ENCODE measurements at regions not wholly inside any gene's neighbourhood (a gene's known extent, or its start where the extent isn't known, plus 50 kb on each side); places are given as distances from the start of the nearest gene placed in this dataset.

DNA sequence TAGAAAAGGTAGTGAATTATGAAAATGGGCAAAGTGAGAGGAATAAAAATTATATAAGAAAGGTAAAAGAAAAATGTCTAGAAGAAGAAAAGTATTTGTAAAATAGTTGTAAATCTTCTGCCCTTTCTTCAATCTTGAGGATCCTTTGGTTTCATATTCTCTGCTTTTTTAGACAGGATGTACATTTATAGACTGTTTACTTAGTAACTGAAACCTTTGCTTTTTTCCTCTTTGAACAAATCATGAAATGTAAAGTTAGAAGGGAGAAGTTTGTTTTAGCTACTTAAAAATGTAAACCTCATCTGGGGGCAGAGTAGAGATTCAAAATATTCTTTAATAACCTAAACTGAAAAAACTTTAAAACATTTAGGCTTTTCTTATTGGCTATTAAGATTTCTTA lies 150.4 kb upstream of the ITGA4 start:
- no peaks in the 10 kb centered on the region for H3K4me1 Mint-ChIP-seq (ENCODE audit: unreplicated experiment)
- H3K9me3 Mint-ChIP-seq (ENCODE audit: unreplicated experiment) = no peaks in the 10 kb centered on the region
- no peak overlapping the region for H3K4me3 Mint-ChIP-seq (ENCODE audit: unreplicated experiment)
- H3K27ac Mint-ChIP-seq (ENCODE audit: unreplicated experiment) = no peak overlapping the region
- no peak for DNase-seq (ENCODE audit: low spot score)
- H3K36me3 Mint-ChIP-seq (ENCODE audit: low read depth, unreplicated experiment) = no peaks in the 10 kb centered on the region
- TF ChIP-seq CTCF (IDR thresholded peaks at IDR 0.05; ENCODE audit: unreplicated experiment) = no peak
- H3K27me3 Mint-ChIP-seq (ENCODE audit: unreplicated experiment) = no peaks in the 10 kb centered on the region

DNA sequence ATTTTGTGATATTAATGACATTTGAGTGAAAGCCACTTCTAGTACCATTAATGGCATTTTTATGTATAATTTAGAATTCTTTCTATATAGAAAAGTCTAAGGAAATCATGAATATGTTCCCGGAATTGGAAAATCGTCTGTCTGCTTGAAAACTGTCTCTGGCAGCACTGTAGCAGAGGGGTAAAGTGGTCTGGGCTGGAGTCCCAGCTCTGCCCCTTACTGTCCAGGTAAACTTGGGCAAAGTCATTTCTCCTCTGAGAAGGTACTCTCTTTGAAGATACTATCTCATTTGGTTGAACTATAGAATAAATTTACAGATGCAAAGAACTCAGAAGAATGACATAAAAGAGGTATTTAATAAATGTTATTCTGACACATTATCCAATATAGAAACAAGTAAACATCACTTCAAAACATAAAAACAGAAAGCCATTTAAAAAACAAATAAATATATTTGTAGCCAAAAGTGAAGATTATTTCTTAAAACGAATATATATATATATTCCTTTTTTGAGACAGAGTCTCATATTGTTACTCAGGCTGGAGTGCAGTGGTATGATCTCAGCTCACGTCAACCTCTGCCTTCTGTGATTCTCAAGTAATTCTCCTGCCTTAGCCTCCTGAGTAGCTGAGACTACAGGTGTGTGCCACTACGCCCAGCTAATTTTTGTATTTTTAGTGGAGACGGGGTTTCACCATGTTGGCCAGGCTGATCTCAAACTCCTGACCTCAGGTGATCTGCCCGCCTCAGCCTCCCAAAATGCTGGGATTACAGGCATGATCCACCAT lies 149.8 kb upstream of the ITGA4 start:
- H3K4me3 Mint-ChIP-seq (ENCODE audit: unreplicated experiment) = no peak overlapping the region
- TF ChIP-seq CTCF (IDR thresholded peaks at IDR 0.05; ENCODE audit: unreplicated experiment) = no peak
- H3K27ac Mint-ChIP-seq (ENCODE audit: unreplicated experiment) = no peak overlapping the region

DNA sequence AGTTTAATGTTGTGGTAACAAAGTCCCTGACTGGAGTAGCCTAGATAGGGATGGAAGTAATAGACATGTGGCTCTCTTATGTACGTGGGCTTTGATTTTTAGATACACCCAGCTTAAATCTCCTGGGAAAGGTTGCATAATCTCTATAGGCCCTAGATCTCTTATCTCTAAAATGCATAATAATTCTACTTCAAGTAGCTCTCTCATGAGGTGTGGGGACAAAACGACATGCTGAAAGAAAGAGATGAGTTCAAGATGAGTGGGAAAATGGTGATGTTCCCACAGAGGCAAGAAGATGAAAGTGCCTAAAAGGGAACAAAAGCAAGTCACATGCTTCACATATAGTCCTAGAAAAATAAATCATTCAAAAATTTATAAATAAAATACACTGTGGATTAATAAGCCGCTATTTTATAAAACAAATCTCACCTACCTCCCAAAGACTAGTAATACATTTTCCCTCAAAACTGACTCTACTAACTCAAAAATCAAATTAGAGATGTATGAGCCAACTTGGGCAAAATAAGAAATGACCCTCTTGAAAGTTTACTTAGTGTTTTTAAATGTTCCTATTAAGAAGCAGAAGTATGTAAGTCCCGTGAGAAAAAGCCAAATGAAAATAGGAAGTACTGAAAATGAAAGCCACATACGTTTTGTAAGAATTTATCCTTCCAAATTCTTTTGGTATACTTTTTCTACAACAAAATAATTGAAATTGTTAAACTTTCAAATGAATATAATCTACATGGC lies 148.2 kb upstream of the ITGA4 start:
- DNase-seq (ENCODE audit: low spot score) = no peak
- Mint-ChIP-seq H3K9me3 (ENCODE audit: unreplicated experiment) (no peaks in the 10 kb centered on the region), H3K4me1 (ENCODE audit: unreplicated experiment) (peaks cover 3% of the 10 kb centered on the region), H3K36me3 (ENCODE audit: low read depth, unreplicated experiment) (no peaks in the 10 kb centered on the region), H3K27me3 (ENCODE audit: unreplicated experiment) (peaks cover 2% of the 10 kb centered on the region), H3K4me3 (ENCODE audit: unreplicated experiment) (no peak overlapping the region), H3K27ac (ENCODE audit: unreplicated experiment) (no peak overlapping the region)
- no peak for TF ChIP-seq CTCF (IDR thresholded peaks at IDR 0.05; ENCODE audit: unreplicated experiment)

More for the DNA sequence above, 149.8 kb upstream of the ITGA4 start:
- Mint-ChIP-seq H3K4me1 (ENCODE audit: unreplicated experiment) (peaks cover 2% of the 10 kb centered on the region), H3K9me3 (ENCODE audit: unreplicated experiment) (no peaks in the 10 kb centered on the region), H3K36me3 (ENCODE audit: low read depth, unreplicated experiment) (no peaks in the 10 kb centered on the region), H3K27me3 (ENCODE audit: unreplicated experiment) (peaks cover under 1% of the 10 kb centered on the region)
- no peak for DNase-seq (ENCODE audit: low spot score)

DNA sequence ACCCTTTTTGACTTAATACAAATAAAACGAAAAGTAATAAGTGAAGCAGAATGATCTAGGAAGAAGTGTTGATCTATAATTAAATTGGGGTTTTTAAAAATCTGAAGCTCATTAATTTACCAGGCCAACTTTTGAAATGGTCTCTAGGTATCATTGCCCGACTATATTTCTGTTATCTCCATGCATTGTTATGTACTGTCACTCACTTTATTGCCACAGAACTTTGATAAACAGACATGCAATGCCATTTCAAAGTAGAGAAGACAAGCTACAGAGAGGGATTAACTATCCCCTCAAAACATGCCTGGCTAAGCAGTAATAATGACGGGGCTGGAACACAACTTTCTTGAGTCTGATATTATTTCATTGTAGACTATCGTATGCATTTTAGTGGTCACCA lies 147.6 kb upstream of the ITGA4 start:
- TF ChIP-seq CTCF (IDR thresholded peaks at IDR 0.05; ENCODE audit: unreplicated experiment) = no peak
- no peak for DNase-seq (ENCODE audit: low spot score)
- Mint-ChIP-seq H3K4me3 (ENCODE audit: unreplicated experiment) (no peak overlapping the region), H3K4me1 (ENCODE audit: unreplicated experiment) (peaks cover 3% of the 10 kb centered on the region), H3K9me3 (ENCODE audit: unreplicated experiment) (no peaks in the 10 kb centered on the region), H3K27ac (ENCODE audit: unreplicated experiment) (no peak overlapping the region), H3K36me3 (ENCODE audit: low read depth, unreplicated experiment) (no peaks in the 10 kb centered on the region), H3K27me3 (ENCODE audit: unreplicated experiment) (peaks cover 2% of the 10 kb centered on the region)

DNA sequence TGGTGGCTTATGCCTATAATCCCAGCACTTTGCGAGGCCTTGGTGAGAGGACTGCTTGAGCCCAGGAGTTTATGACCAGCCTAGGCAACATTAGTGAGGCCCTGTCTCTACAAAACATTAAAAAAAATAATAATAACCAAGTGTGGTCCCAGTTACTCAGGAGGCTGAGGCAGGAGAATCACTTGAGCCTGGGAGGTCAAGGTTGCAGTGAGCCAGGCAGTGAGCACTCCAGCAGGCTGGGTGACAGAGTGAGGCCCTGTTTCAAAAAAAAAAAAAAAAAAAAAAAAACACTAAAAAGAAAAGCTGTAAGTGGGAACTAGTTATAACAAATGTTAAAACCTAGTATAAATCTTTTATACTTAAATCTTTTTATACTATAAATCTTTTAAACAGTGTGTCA lies 146.2 kb upstream of the ITGA4 start:
- Mint-ChIP-seq H3K27ac (ENCODE audit: unreplicated experiment) (no peak overlapping the region), H3K36me3 (ENCODE audit: low read depth, unreplicated experiment) (no peaks in the 10 kb centered on the region), H3K9me3 (ENCODE audit: unreplicated experiment) (no peaks in the 10 kb centered on the region), H3K4me1 (ENCODE audit: unreplicated experiment) (peaks cover 3% of the 10 kb centered on the region), H3K4me3 (ENCODE audit: unreplicated experiment) (no peak overlapping the region), H3K27me3 (ENCODE audit: unreplicated experiment) (peaks cover 2% of the 10 kb centered on the region)
- TF ChIP-seq CTCF (IDR thresholded peaks at IDR 0.05; ENCODE audit: unreplicated experiment) = no peak
- no peak for DNase-seq (ENCODE audit: low spot score)
